H1 (cell line): ENCODE measurements at regions not wholly inside any gene's neighbourhood (a gene's known extent, or its start where the extent isn't known, plus 50 kb on each side); places are given as distances from the start of the nearest gene placed in this dataset.

Experiments used
- GABPA ChIP-seq: IDR thresholded peaks from 2 replicates; pipeline ENCODE4 v1.6.1; 2011; ENCODE audit warnings: mild to moderate bottlenecking, low read length, moderate library complexity, borderline replicate concordance; ENCODE audit not compliant: insufficient read depth

DNA sequence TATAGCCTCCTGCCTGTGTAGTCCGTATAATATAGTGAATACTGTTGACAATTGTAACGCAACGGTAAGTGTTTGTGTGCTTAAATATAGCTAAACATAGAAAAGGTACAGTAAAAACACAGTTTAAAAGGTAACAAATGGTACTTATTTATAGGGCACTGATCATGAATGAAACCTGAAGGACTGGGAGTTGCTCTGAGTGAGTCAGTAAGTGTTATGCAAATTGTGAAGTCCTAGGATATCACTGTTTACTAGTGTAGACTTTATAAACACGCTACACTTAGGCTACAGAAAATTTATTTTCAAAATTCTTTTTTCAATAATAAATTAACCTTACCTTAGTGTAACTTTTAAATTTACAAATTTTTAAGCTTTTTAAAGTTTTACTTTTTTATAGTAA is 1090.1 kb downstream of the CDH9 start (continued):
- TF ChIP-seq GABPA: no peak
- TF ChIP-seq, all 59 proteins: peak for 0
